T1000 (cell line): ENCODE measurements at regions not wholly inside any gene's neighbourhood (a gene's known extent, or its start where the extent isn't known, plus 50 kb on each side); places are given as distances from the start of the nearest gene placed in this dataset.

Source experiments
- DNase-seq: peaks from one replicate; lab custom pipeline; 2025; ENCODE audit warnings: mixed read lengths; lab: John Stamatoyannopoulos, UW

DNA sequence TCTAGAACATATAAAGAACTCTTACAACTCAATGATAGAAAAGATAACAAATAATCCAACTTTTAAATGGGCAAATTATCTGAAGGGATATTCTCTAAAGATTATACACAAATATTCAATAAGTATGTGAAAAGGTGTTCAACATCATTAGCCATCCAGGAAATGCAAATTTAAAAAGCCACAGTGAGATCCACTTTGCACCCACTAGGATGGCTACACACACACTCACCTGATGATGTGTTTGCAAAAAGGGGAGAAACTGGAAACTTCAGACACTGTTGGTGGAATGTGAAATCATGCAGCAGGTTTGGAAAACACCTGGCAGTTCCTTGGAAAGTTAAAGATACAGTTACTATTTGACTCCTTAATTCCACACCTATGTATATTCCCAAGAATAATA lies 87.2 kb upstream of the GYPC start:
- no peak for DNase-seq

DNA sequence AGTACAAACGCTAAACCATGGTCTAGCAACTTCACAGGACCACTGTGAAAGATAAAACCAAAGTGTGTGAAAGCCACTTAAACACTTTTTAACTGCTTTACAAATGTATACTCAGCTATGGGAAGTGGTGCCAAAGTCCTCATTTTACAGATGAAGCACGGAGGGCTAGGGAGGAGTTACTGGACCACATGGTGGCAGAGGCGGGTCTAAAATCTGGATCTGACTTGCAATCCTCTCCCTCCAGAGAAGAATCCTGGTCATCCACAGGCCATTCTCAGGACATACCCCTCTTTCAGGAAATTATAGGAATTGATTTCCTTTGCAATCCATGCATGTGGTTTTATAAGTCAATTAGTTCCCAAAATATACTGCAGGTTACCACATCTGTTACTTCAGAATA lies 84.6 kb upstream of the GYPC start:
- no peak for DNase-seq

- DNase-seq: no peak
These were observed 80.3 kb upstream of the GYPC start for GRCh38 chr2:126575631-126576030.

DNA sequence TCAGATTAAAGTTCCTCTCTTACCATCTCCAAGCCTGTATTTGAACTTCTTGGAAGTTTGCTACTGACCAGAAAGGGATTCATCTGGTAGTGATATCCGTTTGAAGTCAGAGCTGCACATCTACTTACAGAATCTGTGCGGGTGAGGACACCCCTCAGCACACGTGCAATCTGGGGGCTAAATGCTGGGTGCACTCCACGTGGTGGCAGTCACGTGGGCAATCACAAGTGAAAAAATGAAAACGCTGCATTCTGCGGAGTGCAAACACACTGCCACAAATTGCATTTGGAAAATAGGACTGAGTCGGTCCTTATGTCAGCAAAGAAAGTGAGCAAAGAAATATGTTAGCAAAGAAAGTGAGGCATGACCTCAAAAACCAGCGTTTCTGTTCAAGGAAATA lies 76.1 kb upstream of the GYPC start:
- no peak for DNase-seq

GRCh38 chr2:126586317-126586716 lies 69.6 kb upstream of the GYPC start:
- no peak for DNase-seq

DNA sequence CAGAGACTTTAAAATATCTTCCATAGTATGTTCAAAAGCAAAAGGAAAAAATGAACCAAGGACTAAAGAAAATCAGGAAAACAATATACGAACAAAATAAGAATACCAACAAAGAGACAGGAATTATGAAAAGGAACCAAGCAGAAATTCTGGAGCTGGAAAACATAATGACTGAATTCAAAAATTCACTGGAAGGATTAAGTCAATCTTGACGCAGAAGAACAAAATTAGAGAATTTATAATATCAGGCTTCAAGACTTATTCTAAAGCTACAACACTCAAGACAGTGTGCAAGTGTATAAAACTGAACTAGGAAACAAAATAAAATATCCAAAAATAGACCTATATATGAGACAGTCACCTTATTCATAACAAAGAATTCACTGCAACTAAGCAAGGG lies 56.9 kb upstream of the GYPC start:
- DNase-seq: no peak

DNA sequence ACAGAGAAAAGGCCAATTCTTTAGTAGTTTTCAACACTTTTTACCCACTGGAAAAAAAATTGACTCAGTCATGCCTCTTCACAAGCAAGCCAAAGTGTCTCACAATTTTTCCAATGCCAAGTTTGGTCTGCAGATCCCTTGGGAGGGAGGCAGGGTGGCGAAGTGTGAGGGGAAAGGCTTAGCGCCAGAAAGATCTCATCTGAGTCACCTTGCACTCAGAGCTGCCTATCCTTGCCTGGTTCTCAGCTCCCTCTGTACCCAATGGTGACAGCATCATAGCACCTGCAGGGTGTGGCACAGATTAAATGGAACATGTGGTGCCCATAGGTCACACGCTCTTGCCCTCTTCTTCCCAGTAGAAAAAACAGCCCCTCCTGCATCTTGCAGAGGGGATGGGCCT lies 55.2 kb upstream of the GYPC start:
- no peak for DNase-seq

GRCh38 chr2:126602334-126602733 lies 53.6 kb upstream of the GYPC start:
- no peak for DNase-seq
